Transverse colon (tissue), 3 donors: ENCODE measurements at regions not wholly inside any gene's neighbourhood (a gene's known extent, or its start where the extent isn't known, plus 50 kb on each side); places are given as distances from the start of the nearest gene placed in this dataset.

Source experiments
- CTCF ChIP-seq, 5 experiments: fragments of 200-600 bp in 3 of 5; fragments of 450-650 bp in 2 of 5; sonication (generic) in 3 of 5; IDR thresholded peaks; 1 replicate in 2 of 5; 2 replicates in 3 of 5; pipeline ENCODE4 v1.5.1; 2016 to 2017; ENCODE audit warnings: antibody characterized with exemption in 5 of 5, inconsistent platforms in 3 of 5, mild to moderate bottlenecking in 2 of 5, moderate library complexity in 1 of 5
- POLR2A ChIP-seq: fragments of 450-650 bp; IDR thresholded peaks from one replicate; pipeline ENCODE4 v1.6.1; 2016; ENCODE audit warnings: antibody characterized with exemption, mild to moderate bottlenecking, moderate library complexity

GRCh38 chr20:57868310-57868709 lies 158.5 kb upstream of the PMEPA1 start:
- TF ChIP-seq CTCF (IDR thresholded peaks at IDR 0.05) (no peak), POLR2A (no peak)
